ENCODE measurements at regions not wholly inside any gene's neighbourhood (a gene's known extent, or its start where the extent isn't known, plus 50 kb on each side); places are given as distances from the start of the nearest gene placed in this dataset.

DNA sequence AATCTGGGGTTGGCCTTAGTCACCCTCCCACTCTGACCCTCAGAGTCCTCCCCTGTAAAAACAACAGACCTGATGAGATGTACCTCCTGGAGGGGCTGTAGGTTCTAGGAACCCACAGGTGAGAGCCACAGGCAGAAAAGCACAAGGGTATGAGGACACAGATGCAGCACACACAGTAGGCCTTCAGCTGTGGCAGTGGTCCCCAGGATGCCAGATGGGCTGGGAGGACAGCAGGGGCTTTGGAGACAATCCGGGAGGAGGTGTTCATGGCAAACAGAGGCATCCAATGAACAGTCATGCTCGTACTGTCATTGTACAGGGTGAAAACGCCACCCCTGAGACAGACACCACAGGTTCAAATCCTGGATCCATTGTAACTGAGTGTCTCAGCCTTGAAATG lies 463.1 kb downstream of the MATN1 start:
- no peak overlapping the region for H3K27ac ChIP-seq (ENCODE audit: low read depth, low read length)
- FAIRE-seq, result no peak

DNA sequence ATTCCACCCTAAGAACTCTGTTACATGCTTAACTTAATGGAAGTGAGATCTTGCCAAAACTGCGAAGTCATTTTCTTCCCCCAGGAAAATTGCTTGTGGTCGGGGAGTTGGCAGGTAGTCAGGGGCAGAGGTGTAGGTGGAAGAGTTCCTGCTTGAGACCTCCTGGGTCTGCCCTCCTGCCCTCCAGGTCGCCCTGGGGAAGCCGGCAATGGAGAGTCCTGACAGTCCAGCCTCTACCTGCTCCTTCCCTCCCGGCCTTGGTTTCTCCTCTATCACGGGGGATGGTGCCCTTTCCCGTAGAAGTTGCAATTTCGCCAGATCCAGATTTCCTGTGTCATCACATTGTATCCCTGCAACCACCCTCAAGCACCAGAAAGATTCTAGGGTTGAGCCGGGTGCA lies 463.8 kb downstream of the MATN1 start:
- no peak overlapping the region for H3K4me3 Mint-ChIP-seq (ENCODE audit: unreplicated experiment)
- H4K20me1 ChIP-seq (ENCODE audit: insufficient read depth, low read length), result no peaks in the 10 kb centered on the region
- H3K9me3 Mint-ChIP-seq (ENCODE audit: unreplicated experiment), result peaks cover 8% of the 10 kb centered on the region
- no peak overlapping the region for H3K9ac ChIP-seq (ENCODE audit: low read length)
- no peak overlapping the region for H3K27ac Mint-ChIP-seq (ENCODE audit: unreplicated experiment)
- H3K79me2 ChIP-seq (ENCODE audit: insufficient read depth, low read length), result no peaks in the 10 kb centered on the region
- no peak overlapping the region for H3K4me3 ChIP-seq (ENCODE audit: insufficient read depth, low read depth, low read length)
- no peaks in the 10 kb centered on the region for H3K36me3 ChIP-seq (ENCODE audit: insufficient read depth, low read length)
- no peaks in the 10 kb centered on the region for H3K9me3 ChIP-seq (ENCODE audit: insufficient read depth, low read depth, low read length)
- H3K4me2 ChIP-seq (ENCODE audit: low read length), result no peak overlapping the region
- H3K4me1 ChIP-seq (ENCODE audit: insufficient read depth, low read length), result no peaks in the 10 kb centered on the region
- no peak overlapping the region for H2AFZ ChIP-seq (ENCODE audit: low read depth, low read length)
- TF ChIP-seq, protein P1, sequence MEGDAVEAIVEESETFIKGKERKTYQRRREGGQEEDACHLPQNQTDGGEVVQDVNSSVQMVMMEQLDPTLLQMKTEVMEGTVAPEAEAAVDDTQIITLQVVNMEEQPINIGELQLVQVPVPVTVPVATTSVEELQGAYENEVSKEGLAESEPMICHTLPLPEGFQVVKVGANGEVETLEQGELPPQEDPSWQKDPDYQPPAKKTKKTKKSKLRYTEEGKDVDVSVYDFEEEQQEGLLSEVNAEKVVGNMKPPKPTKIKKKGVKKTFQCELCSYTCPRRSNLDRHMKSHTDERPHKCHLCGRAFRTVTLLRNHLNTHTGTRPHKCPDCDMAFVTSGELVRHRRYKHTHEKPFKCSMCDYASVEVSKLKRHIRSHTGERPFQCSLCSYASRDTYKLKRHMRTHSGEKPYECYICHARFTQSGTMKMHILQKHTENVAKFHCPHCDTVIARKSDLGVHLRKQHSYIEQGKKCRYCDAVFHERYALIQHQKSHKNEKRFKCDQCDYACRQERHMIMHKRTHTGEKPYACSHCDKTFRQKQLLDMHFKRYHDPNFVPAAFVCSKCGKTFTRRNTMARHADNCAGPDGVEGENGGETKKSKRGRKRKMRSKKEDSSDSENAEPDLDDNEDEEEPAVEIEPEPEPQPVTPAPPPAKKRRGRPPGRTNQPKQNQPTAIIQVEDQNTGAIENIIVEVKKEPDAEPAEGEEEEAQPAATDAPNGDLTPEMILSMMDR (IDR thresholded peaks at IDR 0.05; ENCODE audit: insufficient read depth, low read depth, low read length), result no peak
- TF ChIP-seq EZH2 (IDR thresholded peaks at IDR 0.05; ENCODE audit: insufficient read depth, low read length), result no peak
- H3K27me3 ChIP-seq (ENCODE audit: insufficient read depth, low read length), result no peaks in the 10 kb centered on the region
- no peaks in the 10 kb centered on the region for H3K36me3 Mint-ChIP-seq (ENCODE audit: low read depth, unreplicated experiment)
- H3K27me3 Mint-ChIP-seq (ENCODE audit: low read depth, unreplicated experiment), result peaks cover 45% of the 10 kb centered on the region
- DNase-seq (ENCODE audit: low read depth) (no peak), FAIRE-seq (no peak)
- H3K27ac ChIP-seq (ENCODE audit: low read depth, low read length), result no peak overlapping the region
- H3K4me1 Mint-ChIP-seq (ENCODE audit: low read depth, unreplicated experiment), result no peaks in the 10 kb centered on the region

More for the DNA sequence above, 463.1 kb downstream of the MATN1 start:
- peaks cover 8% of the 10 kb centered on the region for H3K9me3 Mint-ChIP-seq (ENCODE audit: unreplicated experiment)
- no peaks in the 10 kb centered on the region for H3K27me3 ChIP-seq (ENCODE audit: insufficient read depth, low read length)
- H3K4me3 ChIP-seq (ENCODE audit: insufficient read depth, low read depth, low read length), result no peak overlapping the region
- H3K4me2 ChIP-seq (ENCODE audit: low read length), result no peak overlapping the region
- H3K27me3 Mint-ChIP-seq (ENCODE audit: low read depth, unreplicated experiment), result peaks cover 47% of the 10 kb centered on the region
- H3K4me3 Mint-ChIP-seq (ENCODE audit: unreplicated experiment), result no peak overlapping the region
- no peaks in the 10 kb centered on the region for H3K36me3 ChIP-seq (ENCODE audit: insufficient read depth, low read length)
- no peak overlapping the region for H3K27ac Mint-ChIP-seq (ENCODE audit: unreplicated experiment)
- no peaks in the 10 kb centered on the region for H4K20me1 ChIP-seq (ENCODE audit: insufficient read depth, low read length)
- no peak for DNase-seq (ENCODE audit: low read depth)
- no peaks in the 10 kb centered on the region for H3K4me1 ChIP-seq (ENCODE audit: insufficient read depth, low read length)
- H3K4me1 Mint-ChIP-seq (ENCODE audit: low read depth, unreplicated experiment), result no peaks in the 10 kb centered on the region
- TF ChIP-seq, protein P1 (IDR thresholded peaks at IDR 0.05; ENCODE audit: insufficient read depth, low read depth, low read length), result no peak
- TF ChIP-seq EZH2 (IDR thresholded peaks at IDR 0.05; ENCODE audit: insufficient read depth, low read length), result no peak
- H3K79me2 ChIP-seq (ENCODE audit: insufficient read depth, low read length), result no peaks in the 10 kb centered on the region
- no peak overlapping the region for H2AFZ ChIP-seq (ENCODE audit: low read depth, low read length)
- no peaks in the 10 kb centered on the region for H3K9me3 ChIP-seq (ENCODE audit: insufficient read depth, low read depth, low read length)
- no peak overlapping the region for H3K9ac ChIP-seq (ENCODE audit: low read length)
- H3K36me3 Mint-ChIP-seq (ENCODE audit: low read depth, unreplicated experiment), result no peaks in the 10 kb centered on the region

DNA sequence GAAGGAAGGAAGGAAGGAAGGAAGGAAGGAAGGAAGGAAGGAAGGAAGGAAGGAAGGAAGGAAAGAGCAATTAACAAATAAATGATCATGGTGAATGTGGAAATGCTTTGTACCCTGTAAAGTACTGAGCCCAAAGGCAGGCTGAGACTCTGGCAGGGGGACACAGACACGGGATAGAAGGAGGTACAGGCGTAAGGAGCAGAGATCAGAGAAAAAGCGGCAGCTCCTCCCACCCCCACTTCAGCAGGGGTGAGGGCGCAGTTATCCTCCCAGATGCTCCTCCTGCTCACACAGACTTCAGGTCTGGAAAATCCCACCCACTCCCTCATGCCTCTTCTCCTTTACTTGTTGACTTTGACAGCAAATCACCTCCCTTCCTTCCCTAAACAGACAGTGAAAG lies 464.5 kb downstream of the MATN1 start:
- H3K4me1 ChIP-seq (ENCODE audit: insufficient read depth, low read length), result no peaks in the 10 kb centered on the region
- peaks cover 47% of the 10 kb centered on the region for H3K27me3 Mint-ChIP-seq (ENCODE audit: low read depth, unreplicated experiment)

More for the DNA sequence above, 464.5 kb downstream of the MATN1 start:
- Mint-ChIP-seq H3K36me3 (ENCODE audit: low read depth, unreplicated experiment) (no peaks in the 10 kb centered on the region), H3K9me3 (ENCODE audit: unreplicated experiment) (peaks cover 8% of the 10 kb centered on the region), H3K4me3 (ENCODE audit: unreplicated experiment) (no peak overlapping the region), H3K4me1 (ENCODE audit: low read depth, unreplicated experiment) (no peaks in the 10 kb centered on the region), H3K27ac (ENCODE audit: unreplicated experiment) (no peak overlapping the region)
- no peaks in the 10 kb centered on the region for H3K9me3 ChIP-seq (ENCODE audit: insufficient read depth, low read depth, low read length)
- no peak overlapping the region for H3K4me2 ChIP-seq (ENCODE audit: low read length)
- H4K20me1 ChIP-seq (ENCODE audit: insufficient read depth, low read length), result no peaks in the 10 kb centered on the region
- H3K27ac ChIP-seq (ENCODE audit: low read depth, low read length), result no peak overlapping the region
- no peaks in the 10 kb centered on the region for H3K27me3 ChIP-seq (ENCODE audit: insufficient read depth, low read length)
- H3K4me3 ChIP-seq (ENCODE audit: insufficient read depth, low read depth, low read length), result no peak overlapping the region
- H2AFZ ChIP-seq (ENCODE audit: low read depth, low read length), result no peak overlapping the region
- no peaks in the 10 kb centered on the region for H3K36me3 ChIP-seq (ENCODE audit: insufficient read depth, low read length)
- TF ChIP-seq EZH2 (IDR thresholded peaks at IDR 0.05; ENCODE audit: insufficient read depth, low read length), result no peak
- TF ChIP-seq, protein P1 (IDR thresholded peaks at IDR 0.05; ENCODE audit: insufficient read depth, low read depth, low read length), result no peak
- H3K9ac ChIP-seq (ENCODE audit: low read length), result no peak overlapping the region
- H3K79me2 ChIP-seq (ENCODE audit: insufficient read depth, low read length), result no peaks in the 10 kb centered on the region
- FAIRE-seq, result no peak
- no peak for DNase-seq (ENCODE audit: low read depth)
